NCI-H1105 treated with DMSO at 0.1 percent for 48 hours (cell line): ENCODE measurements at regions not wholly inside any gene's neighbourhood (a gene's known extent, or its start where the extent isn't known, plus 50 kb on each side); places are given as distances from the start of the nearest gene placed in this dataset.

Experiments used
- DNase-seq: peaks from one replicate; lab custom pipeline; 2025; lab: John Stamatoyannopoulos, UW

DNA sequence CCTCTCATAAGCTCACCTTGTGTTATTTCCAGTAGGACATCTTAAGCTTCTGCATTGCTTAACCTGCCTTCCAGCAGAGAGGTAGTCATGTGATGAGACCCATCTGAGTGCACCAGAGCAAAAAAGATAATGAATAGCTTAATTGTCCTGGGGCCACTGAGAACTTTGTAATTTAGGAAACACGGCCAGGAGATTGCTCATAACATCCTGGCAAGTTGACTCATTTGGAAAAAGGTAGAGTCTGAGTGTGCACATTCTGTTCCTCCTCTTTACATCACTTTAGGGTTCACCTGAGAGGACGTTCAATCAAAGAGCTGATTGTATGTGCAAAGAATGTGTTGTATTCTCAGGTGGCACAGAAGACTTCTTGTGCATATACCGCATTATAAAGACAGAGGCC is 830.2 kb upstream of the SOX11 start:
- DNase-seq = no peak

DNA sequence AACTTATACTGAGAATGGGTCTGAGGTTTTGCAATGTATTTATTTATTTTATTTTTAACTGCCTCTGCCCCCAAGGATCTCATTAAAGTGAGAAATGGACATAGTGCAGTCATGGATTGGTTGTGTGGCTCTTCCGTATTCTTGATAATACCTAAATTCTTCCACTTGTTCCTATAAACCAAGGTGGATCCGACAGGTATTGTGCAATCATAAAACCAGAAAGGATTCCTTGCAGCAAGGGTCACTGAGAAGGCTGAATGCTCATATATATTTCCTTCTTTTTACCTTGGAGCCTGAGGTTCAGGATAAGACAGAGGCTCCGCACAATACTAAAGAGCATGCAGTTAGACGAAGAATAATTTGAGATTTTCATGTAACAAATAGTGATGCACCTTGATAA is 826.0 kb upstream of the SOX11 start:
- DNase-seq = no peak

DNA sequence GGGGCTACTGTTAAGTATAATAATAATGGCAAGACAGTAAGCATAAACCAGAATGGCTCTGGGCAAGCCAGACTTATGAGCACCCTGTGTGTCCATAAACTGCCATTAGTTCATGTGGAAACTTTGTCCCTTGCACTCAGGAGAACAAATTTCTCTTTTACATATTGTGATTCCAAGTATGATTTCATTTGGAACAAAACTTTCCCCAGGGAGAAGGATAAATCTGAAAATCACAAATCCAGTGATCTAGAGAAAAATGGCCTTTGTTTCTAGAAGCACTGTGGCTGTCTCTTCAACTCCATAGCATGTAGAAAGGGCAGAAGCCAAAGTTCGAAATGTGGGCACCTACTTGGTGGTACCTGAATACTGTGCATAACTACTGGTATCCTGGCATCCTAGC is 823.7 kb upstream of the SOX11 start:
- no peak for DNase-seq

DNA sequence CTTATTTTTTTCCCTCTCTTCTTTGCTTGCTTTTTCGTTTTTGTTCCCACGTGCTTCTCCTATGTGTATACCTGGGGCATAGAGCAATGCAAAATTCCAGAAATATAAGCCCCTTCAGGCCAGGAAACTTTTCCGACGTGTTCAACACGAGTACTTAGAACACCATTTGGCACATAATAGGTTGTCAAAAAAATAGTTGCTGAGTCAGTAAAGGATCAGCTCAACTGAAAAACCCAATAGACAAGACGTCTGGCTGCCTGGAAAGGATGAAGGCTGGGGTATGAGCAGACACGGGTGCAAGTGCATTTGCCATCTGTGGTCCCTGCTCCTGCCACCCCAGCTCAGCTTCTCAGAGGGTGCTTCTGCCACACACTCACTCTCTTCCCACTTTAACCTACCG is 823.0 kb upstream of the SOX11 start:
- no peak for DNase-seq

DNA sequence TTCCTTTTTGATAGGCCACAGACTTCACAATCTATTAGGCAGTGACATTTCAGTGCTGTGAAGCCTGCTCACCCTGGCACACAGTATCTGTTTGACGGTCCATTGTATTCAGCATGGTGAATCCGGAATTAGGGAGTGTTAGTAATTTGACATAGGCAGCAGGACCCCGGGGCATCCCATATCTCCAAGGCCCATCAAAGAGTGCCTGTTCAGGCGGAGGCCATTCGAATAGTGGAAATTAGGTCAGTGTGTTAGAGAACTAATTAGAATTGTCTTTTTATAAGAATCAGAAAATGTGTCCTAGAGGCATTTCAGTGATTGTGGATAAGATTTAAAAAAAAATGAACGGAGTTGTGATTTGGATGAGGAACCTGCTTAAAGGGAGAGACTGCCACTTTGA is 818.8 kb upstream of the SOX11 start:
- no peak for DNase-seq

DNA sequence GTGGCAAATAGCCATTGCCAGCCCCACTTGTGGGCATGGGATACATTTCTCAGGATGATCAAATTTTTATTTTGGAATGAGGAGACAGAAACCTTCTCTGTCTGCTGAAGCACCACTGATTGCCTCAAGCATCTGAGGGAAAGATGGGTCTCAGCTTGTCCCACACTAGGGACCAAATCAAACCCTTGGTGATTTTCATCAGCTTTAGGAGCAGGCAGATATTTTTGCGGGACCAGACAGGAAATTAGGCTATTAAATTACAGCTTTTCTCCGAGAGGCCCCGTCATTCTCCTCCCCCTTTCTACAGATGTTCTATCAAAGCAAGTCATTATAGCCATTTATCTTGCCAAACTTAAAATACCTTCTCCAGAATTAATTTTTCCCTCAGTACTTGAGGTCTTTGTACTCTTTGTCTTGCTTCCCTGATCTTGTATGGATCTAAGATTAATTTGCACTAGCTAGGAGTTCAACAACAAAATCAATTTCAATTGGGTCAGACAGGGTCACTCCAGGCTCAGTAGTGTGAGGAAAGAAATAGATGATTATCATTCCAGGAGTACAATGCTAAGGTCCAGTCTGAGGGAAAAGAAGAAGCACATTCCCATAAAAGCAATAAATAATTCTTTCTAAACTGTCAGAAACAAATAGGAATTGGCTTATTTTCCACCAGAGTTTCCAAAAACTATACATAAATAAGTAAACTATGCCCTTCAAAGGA is 818.1 kb upstream of the SOX11 start:
- DNase-seq = no peak

DNA sequence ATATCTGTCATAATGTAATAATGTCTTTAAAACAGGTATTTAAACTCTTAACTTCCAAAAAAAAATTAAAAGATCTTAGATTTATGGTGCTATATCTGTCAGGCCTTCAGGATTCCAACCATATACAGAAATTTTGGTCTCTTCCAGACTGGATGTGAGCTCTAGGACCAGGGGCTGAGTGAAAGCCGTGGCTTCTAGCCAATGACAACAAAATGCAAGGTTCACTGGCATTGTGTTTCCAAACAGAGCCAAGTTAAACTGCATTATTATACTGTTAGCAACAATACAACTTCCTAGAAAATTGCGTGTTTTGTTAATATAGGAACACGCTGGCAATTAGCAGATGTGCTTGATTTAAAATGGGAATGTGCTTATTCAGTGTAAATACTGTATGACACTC is 809.8 kb upstream of the SOX11 start:
- DNase-seq = peak; percentile 82

DNA sequence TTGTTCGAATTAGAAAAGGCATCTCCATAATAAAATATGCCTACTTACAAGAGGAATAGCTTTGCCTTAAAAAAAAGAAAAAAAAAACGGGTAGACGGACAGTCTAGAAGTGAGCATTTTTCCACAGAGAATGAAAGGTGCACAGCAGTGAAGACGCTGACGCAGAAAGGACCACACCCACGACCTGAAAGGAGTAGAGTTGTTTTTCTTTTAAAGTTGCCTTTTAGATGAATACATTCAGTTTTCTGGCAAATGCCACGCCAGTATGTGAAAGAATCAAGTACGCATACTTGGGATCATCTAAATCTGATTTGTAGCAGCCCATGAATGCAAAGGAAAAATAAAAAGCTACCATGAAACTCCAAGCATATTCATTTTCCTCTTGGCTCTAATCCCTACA is 809.2 kb upstream of the SOX11 start:
- no peak for DNase-seq

DNA sequence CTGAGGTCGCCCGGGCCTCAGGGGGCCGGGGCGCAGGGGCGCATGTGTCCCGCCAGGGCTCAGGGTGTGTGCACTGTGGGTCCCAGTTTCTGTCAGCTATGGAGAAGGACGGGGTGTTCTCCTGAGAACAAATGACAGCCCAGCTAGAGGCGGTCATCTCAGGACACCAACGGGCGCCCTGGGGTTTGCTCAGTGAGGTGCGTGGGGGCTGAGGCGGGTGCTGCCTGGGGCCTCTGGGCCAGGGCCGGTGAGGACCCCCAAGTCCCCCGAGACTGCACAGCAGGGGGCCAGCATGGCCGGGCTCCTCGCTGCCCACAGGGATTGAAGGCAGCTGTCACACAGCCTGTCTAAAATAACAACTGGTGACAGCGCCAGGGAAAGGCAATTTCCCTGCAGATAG is 808.8 kb upstream of the SOX11 start:
- no peak for DNase-seq

DNA sequence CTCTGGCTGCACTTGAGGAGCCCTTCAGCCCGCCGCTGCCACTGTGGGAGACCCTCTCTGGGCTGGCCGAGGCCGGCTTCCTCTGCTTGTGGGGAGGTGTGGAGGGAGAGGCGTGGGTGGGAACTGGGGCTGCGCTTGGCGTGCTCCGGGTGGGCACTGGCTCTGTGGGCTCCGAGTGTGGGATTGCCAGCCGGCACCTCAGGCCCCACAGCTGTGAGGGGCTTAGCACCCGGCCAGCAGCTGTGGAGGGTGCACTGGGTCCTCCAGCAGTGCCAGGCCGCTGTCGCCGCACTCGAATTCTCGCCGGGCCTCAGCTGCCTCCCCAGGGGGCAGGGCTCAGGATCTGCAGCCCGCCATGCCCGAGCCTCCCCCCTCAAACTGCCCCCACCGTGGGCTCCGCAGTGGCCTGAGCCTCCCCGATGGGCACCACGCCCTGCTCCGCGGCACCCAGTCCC is 808.0 kb upstream of the SOX11 start:
- no peak for DNase-seq

DNA sequence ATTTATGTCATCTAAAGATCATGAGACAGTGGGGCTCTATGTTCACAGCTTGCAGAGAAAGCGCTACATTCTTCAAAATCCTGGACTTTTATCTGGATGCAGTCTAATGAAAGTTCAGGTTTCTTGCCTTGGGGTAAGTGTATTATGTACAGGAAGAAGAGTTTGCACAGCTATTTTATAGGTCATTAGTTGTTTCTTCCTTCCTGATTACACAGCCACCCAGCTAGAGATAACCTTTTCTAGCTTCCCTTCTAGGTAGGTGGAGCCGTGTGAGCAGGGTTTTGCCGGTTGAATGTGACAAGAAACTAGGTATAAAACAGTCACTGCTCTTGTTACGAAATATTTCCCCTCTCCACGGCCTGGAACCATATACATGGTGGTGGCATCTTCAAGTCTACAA is 800.8 kb upstream of the SOX11 start:
- no peak for DNase-seq

DNA sequence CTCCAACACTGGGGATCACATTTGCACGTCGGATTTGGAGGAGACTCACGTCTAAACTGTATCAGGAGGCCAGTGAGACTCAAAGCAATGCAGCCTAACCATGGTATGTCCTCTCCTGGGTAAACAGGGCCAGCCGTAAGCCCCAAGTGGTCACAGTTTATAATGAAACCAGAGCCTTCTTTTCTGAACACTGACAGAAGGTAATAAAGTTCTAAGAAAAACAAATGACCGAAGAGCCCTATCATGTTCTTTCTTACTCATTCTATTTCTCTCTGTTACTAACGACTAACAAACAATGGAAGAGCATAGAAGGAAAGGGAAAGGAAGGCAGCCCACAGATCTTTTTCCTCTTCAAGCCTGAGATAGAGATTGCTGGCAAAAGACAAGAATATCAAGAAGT is 796.8 kb upstream of the SOX11 start:
- no peak for DNase-seq

DNA sequence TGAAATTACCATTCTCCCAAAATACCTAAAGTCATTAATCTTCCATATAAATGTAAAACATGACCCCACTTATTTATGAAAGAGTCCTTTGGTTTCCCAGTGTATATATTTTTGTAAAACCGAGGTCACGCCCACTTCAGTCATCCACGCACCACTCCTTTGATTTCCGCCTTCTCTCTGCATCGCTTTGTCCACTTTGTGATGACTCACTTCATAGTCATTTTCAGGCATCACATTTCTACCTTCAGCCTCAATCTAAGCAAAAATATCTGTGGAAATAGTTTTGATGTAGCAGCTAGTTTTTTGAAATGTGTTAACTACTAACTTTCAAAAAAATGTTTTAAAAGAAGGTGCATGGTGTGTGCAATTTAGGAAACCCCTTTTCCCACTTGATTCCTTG is 793.5 kb upstream of the SOX11 start:
- no peak for DNase-seq

DNA sequence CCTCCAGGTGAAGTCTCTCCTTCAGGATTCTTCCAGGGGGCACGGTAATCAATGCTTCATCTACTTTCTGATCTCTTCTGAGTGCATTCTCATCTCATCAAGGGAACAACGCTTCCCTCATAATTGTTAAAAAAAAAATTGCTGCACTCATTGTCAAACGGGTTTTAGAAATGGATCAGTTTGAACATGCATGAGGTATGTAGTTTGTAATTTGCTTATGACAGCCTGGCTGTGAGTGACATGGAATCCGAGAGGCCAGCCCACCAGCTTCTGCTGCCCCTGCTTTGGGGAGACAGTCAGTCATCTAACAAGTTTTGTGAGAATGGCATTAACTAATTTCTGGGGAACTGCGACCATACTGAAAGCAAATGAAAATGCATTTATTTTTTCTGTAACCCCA is 791.9 kb upstream of the SOX11 start:
- DNase-seq = no peak

DNA sequence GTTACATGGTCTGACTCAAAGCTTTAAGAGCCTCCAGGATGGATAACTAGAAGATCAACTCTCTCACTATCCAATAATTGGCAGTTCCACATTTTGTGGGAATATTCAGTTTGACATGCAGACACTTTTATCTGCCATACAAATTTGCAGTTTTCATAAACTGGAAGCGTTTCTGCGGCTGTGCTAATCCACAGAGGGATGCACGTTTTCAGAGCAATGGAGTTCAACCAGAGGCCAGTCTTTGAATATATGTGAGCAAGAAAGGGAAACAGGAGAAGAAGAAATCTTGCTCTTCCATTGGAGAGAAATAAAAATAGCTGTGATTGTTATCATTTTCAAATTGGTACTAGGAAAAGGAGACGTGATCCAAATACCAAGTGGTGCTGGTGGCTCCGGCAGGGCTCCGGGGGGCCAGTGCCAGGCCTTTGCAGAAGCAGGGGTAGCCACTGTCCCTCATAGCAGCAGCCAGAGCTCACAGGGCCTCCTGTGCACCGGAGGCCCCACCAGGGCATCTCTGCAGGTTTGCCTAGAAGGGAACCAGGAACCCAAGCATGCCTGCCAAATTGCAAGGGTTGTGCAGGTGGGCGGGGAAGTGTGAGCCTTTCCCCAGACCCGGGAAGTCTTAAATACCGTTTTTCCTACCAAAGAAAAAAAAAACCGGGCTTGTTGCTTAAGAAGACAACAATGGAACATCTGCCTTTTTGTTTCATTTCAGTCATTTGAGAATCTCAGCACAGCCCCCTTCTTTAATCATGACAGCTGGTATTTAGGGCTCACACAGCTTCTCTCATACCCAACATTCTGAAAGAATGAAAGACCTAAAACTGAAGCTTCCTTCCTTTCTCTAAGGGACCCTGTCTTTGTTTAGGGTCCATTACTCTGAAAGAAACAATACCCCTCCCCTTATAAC is 791.1 kb upstream of the SOX11 start:
- DNase-seq = no peak

DNA sequence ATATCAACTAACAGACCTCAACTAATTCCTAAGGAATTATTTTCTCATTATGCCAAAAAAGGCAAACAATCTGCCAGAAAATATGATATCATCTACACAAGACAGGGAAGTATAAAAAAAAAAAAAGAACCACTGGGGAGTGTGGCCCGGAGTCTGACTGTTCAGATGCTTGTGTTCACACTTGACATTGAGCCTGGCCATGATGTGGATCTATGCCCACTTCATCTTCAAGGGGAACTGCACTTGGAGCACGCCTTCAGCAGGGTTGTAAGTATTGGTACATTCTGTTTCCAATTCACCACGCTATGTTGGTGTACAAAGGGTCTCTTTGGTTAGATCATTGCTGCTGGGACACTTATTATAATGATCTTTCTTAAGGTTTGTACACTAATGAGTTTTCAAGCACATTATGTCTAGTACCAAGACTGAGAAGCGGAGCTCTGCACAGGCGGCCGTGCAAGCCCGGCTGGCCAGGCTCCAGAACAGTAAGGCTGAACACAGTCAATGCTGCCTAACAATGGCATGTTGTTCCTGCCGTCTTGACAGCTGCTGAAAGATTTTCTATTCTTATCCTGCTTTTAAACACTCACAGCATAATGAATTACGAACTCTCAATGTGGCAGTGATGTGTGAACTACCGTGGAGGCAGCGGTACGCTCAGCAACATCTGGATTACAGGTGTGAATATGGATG is 788.4 kb upstream of the SOX11 start:
- DNase-seq = no peak

DNA sequence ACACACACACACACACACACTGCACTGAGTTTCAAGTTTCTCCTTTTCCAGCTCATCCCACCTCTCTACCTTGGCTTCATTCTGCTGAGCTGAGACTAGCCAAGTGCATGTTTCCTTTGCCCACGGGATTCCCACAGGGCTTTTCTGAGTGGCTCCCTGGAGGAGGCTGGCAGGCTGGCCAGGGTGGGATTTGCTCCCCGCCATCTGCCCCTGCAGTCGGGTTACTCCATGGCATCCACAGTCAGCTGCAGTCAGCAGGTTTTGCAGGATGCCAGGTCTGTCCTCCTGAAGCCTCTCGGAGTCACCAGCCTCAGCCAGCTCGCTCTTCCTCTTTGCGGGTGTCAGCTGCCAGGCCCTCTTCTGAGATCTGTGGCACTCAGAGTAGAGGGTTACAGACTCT is 783.7 kb upstream of the SOX11 start:
- no peak for DNase-seq

DNA sequence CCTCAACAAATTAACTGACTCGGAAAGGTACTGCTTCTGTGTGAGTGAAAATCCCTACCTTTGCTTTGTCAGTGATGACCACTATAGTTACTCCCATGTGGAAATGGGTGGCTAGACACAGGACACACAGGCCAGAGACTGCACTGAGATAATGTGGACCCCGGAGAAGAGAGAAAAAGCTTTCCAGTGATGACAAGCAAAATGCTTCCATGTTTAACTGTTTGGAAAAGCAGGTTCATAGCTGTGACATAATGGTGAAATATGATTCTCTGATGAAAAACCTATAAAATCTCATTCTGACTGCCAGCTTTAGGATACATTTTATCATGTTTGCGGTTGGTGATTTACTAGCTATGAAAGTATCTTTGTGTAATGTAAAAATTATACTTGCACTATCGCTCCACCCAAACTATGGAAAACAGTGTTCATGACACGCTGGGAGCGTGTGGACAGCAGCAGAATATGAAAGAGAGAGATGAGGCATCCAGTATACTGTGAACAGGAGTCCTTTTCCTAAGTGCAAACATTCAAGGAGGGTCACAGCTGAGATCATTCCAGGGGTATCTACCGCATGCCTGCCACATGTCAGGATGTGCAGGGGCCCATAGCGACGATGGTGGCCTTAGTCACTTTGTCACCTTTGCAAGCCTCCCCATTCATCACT is 782.7 kb upstream of the SOX11 start:
- DNase-seq = no peak

DNA sequence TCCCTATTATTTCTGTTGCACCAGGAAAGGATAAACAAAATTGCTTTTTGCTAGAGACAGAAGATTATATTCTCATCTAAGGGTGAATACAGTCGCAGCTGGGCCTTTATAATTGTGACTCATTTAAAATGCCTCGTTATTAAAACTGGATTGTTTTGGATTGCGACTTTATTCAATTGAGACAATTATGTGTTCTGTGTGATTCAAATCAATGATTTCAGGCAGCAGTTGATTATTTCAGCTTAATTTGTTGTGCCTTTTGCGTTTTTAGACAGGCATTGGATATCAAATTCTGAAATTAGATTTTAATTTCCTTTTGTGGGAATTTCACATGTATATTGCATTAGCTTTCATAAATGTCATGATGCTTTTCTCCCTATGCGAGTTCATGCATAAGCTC is 778.1 kb upstream of the SOX11 start:
- no peak for DNase-seq

DNA sequence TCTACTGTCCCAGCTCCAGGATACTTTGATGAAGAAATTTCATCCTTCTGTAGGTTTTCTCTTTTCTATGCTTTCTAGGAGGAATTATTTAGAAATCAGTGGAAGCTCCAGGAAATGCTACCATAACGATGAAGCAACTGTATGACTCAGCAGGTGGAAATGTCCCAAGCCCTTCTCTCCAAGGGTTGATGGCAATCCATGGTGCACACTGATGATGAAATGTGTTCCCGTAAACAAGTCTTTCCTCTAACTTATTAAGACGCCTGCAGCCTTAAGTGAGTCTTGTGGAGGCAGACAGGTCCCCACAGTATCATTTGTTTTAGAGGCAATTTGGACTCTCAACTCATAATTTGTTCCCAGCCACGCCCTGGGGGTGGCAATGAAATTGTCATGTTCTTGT is 777.6 kb upstream of the SOX11 start:
- no peak for DNase-seq

DNA sequence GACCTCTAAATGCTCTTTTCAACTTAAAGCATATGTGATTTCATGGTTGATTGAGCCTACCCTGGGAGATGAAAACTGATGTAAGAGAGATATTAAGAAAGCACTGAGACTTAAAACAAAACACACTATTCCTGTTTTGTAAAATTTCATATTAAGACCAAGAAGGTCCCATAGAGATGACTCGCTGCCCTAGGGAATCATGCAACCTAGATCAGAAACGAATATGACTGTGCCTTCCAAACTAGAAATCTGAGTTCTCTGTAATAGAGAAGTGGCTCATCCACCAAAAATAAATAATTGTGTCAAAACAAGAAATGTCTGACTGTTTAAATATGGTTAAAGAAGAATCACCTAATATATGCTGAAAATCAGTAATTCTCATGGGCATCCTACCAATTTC is 776.8 kb upstream of the SOX11 start:
- no peak for DNase-seq

DNA sequence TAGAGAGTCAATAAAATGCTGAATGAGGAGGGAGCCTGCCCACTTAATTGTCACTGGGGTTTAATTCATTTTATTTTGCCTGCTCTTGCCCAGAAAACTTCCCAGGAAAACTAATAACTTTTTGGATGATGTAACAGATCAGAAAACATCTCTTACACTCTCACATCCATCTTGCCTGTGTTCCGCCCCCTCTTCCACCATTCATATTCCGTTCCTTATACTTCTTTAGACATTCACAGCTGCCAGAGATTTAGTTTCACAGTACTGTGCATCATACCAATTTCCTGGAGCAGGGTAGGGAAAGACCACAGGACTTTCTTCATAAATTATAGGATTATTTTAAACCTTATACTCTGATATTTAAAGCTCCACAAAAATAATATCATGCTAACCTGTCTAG is 776.1 kb upstream of the SOX11 start:
- peak; percentile 7 for DNase-seq
